GM18907 (cell line): ENCODE measurements at regions not wholly inside any gene's neighbourhood (a gene's known extent, or its start where the extent isn't known, plus 50 kb on each side); places are given as distances from the start of the nearest gene placed in this dataset.
"Not testable (repeated sequence)": the region's sequence is repeated elsewhere in the genome, so short reads cannot be mapped to it uniquely, and the experiment has no call there.

ENCODE experiments used
- ATAC-seq: cut with Tn5 transposase; IDR thresholded peaks from one replicate; pipeline ENCODE4 v1.9.1; 2021; ENCODE audit warnings: mild to moderate bottlenecking, moderate library complexity; ENCODE audit not compliant: unreplicated experiment

DNA sequence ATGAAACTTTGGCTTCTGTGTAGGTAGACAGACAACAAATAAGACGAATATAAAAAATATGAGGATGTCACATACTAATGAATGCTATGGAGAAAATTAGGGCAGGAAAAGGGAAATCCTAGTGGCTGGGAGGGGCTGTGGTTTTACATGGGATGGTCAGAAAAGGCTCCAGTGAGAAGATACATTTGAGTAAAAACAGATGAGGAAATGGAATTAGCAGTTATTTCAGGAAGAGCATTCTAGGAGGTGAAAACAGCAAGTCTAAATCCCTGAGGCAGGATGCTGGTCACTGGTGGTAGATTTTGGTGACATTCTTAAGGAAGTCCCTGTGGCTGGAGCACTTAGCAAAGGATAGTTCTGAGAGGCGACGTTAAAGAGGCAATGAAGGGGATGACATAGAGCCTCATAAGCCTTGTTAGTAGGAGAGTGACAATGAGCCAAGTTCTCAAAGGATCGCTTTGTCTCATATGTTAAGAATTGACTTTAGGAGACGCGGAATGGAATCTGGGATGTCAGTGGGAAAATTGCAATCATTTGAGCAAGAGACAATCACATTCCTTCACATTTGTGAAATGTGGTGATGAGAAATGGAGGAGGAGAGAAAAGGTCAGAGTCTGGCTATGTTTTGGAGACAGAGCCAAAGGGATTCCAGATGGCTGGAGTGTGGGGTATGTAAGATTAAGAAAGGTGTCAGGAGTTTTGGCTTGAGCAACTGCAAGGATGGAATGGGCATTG, 384.7 kb upstream of the FZD8 start:
- ATAC-seq, result no peak

- no peak for ATAC-seq
These were observed 384.0 kb upstream of the FZD8 start for GRCh38 chr10:36026081-36026480.

DNA sequence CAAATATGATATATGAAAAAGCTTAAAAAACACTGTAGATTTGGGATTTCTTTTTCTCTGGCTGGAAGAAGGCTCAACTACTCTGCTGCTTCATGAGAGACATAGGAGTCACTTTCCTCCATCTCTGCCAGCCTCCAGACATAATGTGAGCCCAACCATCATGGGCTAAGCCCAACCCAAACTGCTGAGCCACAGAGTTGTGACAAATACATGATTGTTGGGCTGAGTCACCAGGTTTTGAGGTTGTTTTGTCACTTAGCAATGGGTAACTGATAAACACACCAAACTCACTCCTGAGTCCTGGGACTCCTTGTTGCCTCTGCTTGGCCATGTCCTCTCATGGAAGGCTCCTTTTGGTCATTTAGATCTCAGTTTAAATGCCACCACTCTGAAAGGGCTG, 381.8 kb upstream of the FZD8 start:
- no peak for ATAC-seq

- ATAC-seq, result no peak
These were observed 379.0 kb upstream of the FZD8 start for GRCh38 chr10:36021096-36021495.

GRCh38 chr10:36019749-36020148, 377.7 kb upstream of the FZD8 start:
- no peak for ATAC-seq

DNA sequence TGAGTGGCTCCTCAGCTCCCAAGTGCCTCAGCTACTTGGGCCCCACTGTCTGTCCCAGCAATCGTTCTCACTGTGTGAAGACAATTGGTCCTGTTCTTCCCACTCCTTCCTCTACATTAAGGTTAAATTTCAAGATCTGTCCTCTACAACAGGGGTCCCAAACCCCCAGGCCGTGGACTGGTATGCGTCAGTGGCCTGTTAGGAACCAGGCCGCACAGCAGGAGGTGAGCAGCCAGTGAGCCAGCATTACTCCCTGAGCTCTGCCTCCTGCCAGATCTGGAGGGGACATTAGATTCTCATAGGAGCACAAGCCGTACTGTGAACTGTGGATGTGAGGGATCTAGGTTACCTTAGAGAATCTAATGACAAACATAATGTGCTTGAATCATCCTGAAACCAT, 376.9 kb upstream of the FZD8 start:
- no peak for ATAC-seq

GRCh38 chr10:36017137-36017536, 375.0 kb upstream of the FZD8 start:
- no peak for ATAC-seq

- ATAC-seq, result no peak
These were observed 365.3 kb upstream of the FZD8 start for GRCh38 chr10:36007369-36007768.

GRCh38 chr10:36003688-36004087, 361.6 kb upstream of the FZD8 start:
- no peak for ATAC-seq

- ATAC-seq, result no peak
These were observed 361.0 kb upstream of the FZD8 start for GRCh38 chr10:36003031-36003600.

GRCh38 chr10:36002445-36002844, 360.3 kb upstream of the FZD8 start:
- no peak for ATAC-seq

DNA sequence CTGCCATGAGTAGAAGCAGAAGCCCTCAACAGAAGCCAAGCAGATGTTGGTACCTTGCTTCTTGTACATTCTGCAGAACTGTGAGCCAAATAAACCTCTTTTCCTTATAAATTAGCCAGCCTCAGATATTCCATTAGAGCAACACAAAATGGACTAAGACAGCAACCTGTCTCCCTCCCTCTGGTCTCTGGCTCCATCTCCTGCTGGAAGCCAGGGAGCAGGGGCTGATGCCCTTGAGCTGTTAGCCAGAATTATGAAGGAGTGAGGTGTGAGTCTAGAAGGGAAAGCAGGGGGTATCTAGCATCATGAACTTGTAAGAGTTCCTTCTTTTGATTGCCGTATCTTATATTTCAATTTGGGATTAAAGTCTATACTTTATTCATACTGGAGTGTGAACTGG, 358.7 kb upstream of the FZD8 start:
- not testable (repeated sequence) for ATAC-seq

- no peak for ATAC-seq
These were observed 355.9 kb upstream of the FZD8 start for GRCh38 chr10:35998026-35998425.

- no peak for ATAC-seq
These were observed 353.4 kb upstream of the FZD8 start for GRCh38 chr10:35995485-35995884.

DNA sequence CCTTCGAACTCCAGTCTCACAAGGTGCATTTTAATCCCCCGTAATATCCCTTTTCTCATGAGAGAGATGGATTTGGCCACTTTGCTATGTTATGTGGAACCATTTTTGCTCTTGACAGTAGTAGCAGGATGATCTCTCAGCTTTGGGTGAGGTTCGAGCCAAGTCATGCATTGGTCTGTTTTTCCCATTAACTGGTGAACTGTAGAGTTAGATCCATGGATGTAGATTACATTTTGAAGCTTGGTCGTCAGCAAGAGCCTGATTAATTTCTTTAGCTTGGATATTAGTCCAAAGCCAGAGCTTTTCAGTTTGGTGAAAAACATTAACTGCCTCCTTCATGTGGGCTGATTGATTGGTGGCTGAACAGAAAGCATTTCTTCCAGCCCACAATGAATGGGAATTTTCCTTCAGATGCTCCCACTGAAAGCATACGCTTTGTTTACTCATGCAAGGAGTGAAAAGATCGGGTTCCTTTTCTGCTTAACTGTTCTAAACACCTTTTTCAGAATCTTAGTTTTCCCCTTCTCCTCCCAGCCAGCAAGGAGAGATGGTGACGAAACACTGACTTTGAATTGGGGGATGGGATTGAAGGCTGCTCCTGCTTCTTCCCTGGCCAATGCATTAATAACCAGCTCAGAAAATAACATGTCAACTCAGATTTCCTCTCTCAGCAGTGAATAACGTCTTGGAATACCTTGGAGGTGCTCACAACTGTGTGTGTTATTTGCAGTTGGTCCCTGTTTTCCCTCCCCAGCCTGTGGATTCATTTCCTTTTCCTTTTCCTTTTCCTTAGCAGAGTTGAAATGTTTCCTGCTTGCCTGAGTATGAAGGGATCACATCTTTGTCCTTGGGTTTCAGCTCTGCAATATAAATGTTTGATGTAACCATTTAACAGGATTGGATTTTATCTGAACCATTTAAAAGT, 351.8 kb upstream of the FZD8 start:
- no peak for ATAC-seq

GRCh38 chr10:35992107-35992506, 350.0 kb upstream of the FZD8 start:
- ATAC-seq, result no peak

- ATAC-seq, result no peak
These were observed 344.8 kb upstream of the FZD8 start for GRCh38 chr10:35986756-35987502.

- ATAC-seq, result no peak
These were observed 337.0 kb upstream of the FZD8 start for GRCh38 chr10:35979116-35979515.

DNA sequence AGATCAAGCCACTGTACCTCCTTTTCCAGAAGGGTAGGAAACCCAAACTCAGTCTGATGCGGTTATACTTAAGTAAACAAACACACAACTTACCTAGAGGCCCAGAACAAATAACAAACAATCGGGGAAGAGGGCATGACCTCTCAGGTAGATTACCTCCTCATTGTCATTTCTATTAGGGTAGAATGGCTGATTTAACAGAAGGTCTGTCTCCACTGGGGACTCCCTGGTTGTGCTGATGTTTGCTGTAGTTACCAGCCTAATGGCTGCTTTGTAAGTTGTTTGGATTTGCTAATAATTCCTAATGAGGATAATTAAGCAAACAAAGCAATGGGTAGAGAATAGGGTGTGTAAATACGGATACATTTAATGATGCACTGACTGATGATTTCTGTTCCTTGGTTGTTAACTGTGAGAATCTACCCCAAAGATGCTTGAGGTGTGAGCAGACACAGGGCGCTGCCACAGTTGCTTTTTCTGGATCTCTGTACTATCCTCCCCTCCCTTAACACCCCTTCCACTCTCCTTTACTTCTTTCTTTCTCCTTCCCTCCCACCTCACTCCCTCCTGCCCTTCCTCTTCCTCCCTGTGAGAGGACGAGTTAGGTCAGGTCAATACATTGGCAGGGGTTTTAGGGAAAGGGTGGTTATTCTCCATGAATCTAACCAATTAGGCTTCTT, 332.0 kb upstream of the FZD8 start:
- not testable (repeated sequence) for ATAC-seq

DNA sequence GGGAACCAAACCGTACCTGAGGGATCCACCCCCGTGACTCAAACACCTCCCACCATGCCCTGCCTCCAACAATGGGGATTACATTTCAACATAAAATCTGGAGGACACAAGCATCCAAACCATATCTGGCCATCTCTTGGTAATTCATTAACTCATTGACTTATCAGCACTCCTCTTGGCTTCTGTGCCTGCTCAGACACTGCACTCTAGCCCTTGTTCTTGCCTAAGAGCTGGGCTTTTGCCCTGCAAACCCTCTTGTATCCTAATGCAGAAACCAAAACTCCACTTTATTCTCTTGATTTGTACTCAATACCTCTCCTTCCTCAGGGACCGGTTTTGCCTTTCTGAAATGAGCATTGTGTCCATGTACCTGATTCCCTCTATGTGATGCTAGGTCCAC, 330.2 kb upstream of the FZD8 start:
- ATAC-seq, result no peak

- no peak for ATAC-seq
These were observed 329.3 kb upstream of the FZD8 start for GRCh38 chr10:35971397-35971796.
